Neural progenitor cell (in vitro differentiated cells): ENCODE measurements at regions not wholly inside any gene's neighbourhood (a gene's known extent, or its start where the extent isn't known, plus 50 kb on each side); places are given as distances from the start of the nearest gene placed in this dataset.

Experiments
- DNase-seq: peaks from one replicate; pipeline ENCODE4 v3.0.0-alpha.2; 2016; ENCODE audit warnings: low spot score
- H2AFZ ChIP-seq: fragments of 200-600 bp; sonication (generic); replicated peaks from 2 replicates; pipeline ENCODE4 v1.6.1; 2016; ENCODE audit warnings: antibody characterized with exemption
- H3F3A ChIP-seq: fragments of 200-600 bp; sonication (generic); 2 replicates; pipeline ENCODE4 v1.6.1; 2016; ENCODE audit warnings: antibody characterized with exemption, low read depth
- H3K27ac ChIP-seq: fragments of 200-600 bp; sonication (generic); 2 replicates; pipeline ENCODE4 v1.5.1; 2016; ENCODE audit warnings: mild to moderate bottlenecking
- H3K27me3 ChIP-seq: fragments of 200-600 bp; sonication (generic); 2 replicates; pipeline ENCODE4 v1.6.1; 2016; ENCODE audit warnings: mild to moderate bottlenecking, moderate library complexity
- H3K36me3 ChIP-seq: fragments of 200-600 bp; sonication (generic); 2 replicates; pipeline ENCODE4 v1.5.1; 2016
- H3K4me1 ChIP-seq: fragments of 200-600 bp; sonication (generic); 2 replicates; pipeline ENCODE4 v1.6.1; 2016; ENCODE audit warnings: mixed run types
- H3K4me2 ChIP-seq: fragments of 200-600 bp; sonication (generic); 2 replicates; pipeline ENCODE4 v1.6.1; 2016
- H3K4me3 ChIP-seq: fragments of 200-600 bp; sonication (generic); 2 replicates; pipeline ENCODE4 v1.5.1; 2016
- H3K79me2 ChIP-seq: fragments of 200-600 bp; sonication (generic); 2 replicates; pipeline ENCODE4 v1.6.1; 2016; ENCODE audit warnings: low read depth
- H3K9ac ChIP-seq: fragments of 200-600 bp; sonication (generic); 2 replicates; pipeline ENCODE4 v1.6.1; 2016
- H3K9me3 ChIP-seq: fragments of 200-600 bp; sonication (generic); 2 replicates; pipeline ENCODE4 v1.5.1; 2016; ENCODE audit warnings: low read depth
- H4K20me1 ChIP-seq: fragments of 200-600 bp; sonication (generic); 2 replicates; pipeline ENCODE4 v1.6.1; 2016; ENCODE audit warnings: low read depth
- H3K27ac Mint-ChIP-seq: 3 replicates; pipeline ENCODE4 v1.8.0; 2021; ENCODE audit warnings: mixed read lengths
- H3K27me3 Mint-ChIP-seq: 2 replicates; pipeline ENCODE4 v1.8.0; 2022; ENCODE audit warnings: low read depth, mild to moderate bottlenecking, inconsistent platforms, moderate library complexity, mixed read lengths; ENCODE audit not compliant: insufficient read depth
- H3K36me3 Mint-ChIP-seq: 3 replicates; pipeline ENCODE4 v1.8.0; 2021; ENCODE audit warnings: mixed read lengths
- H3K4me1 Mint-ChIP-seq: 3 replicates; pipeline ENCODE4 v1.8.0; 2021; ENCODE audit warnings: mixed read lengths
- H3K4me3 Mint-ChIP-seq: 3 replicates; pipeline ENCODE4 v1.8.0; 2021; ENCODE audit warnings: mild to moderate bottlenecking, moderate library complexity, mixed read lengths
- H3K9me3 Mint-ChIP-seq: 3 replicates; pipeline ENCODE4 v1.8.0; 2020; ENCODE audit warnings: mixed read lengths
- EZH2 ChIP-seq: fragments of 200-600 bp; sonication (generic); IDR thresholded peaks from 2 replicates; pipeline ENCODE4 v1.6.1; 2017; ENCODE audit warnings: antibody characterized with exemption, mild to moderate bottlenecking, moderate library complexity
- EZH2phosphoT487 ChIP-seq: fragments of 200-600 bp; sonication (generic); IDR thresholded peaks from 2 replicates; pipeline ENCODE4 v1.6.1; 2017; ENCODE audit warnings: antibody characterized with exemption
- TF ChIP-seq, protein P1 (sequence below): fragments of 200-600 bp; sonication (generic); IDR thresholded peaks from 2 replicates; pipeline ENCODE4 v1.5.1; 2017; ENCODE audit warnings: antibody characterized with exemption, mild to moderate bottlenecking

DNA sequence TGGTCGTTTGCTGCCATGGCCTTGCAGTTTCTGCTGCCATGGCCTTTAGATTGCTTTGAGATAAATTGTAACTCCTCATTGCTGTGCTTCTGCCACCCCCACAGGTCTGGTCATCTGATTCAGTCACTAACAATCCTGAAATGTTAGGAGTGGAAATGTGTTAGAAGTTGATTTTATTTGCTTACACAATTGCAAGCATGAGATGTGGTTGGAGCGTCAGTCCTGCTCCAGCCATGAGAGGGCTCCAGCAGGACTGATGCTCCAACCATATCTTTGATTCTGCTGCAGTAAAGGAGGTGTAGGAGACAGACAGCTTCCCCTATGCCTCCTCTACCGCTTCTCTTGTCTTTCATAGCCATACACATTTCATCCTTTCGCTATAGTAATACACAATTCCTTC is 226.8 kb upstream of the RGS6 start:
- peaks cover 14% of the 10 kb centered on the region for H3K4me1 Mint-ChIP-seq
- no peaks in the 10 kb centered on the region for H3F3A ChIP-seq
- H2AFZ ChIP-seq: no peak overlapping the region
- H3K9me3 Mint-ChIP-seq: no peaks in the 10 kb centered on the region
- no peaks in the 10 kb centered on the region for H3K36me3 ChIP-seq
- peaks cover 20% of the 10 kb centered on the region for H3K36me3 Mint-ChIP-seq
- no peaks in the 10 kb centered on the region for H3K9me3 ChIP-seq
- peaks cover 9% of the 10 kb centered on the region for H3K4me1 ChIP-seq
- no peak for DNase-seq
- no peaks in the 10 kb centered on the region for H3K79me2 ChIP-seq
- no peak for TF ChIP-seq EZH2
- TF ChIP-seq, protein P1, sequence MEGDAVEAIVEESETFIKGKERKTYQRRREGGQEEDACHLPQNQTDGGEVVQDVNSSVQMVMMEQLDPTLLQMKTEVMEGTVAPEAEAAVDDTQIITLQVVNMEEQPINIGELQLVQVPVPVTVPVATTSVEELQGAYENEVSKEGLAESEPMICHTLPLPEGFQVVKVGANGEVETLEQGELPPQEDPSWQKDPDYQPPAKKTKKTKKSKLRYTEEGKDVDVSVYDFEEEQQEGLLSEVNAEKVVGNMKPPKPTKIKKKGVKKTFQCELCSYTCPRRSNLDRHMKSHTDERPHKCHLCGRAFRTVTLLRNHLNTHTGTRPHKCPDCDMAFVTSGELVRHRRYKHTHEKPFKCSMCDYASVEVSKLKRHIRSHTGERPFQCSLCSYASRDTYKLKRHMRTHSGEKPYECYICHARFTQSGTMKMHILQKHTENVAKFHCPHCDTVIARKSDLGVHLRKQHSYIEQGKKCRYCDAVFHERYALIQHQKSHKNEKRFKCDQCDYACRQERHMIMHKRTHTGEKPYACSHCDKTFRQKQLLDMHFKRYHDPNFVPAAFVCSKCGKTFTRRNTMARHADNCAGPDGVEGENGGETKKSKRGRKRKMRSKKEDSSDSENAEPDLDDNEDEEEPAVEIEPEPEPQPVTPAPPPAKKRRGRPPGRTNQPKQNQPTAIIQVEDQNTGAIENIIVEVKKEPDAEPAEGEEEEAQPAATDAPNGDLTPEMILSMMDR: no peak
- no peak for TF ChIP-seq EZH2phosphoT487
- no peak overlapping the region for H3K27ac ChIP-seq
- H3K4me3 Mint-ChIP-seq: no peak overlapping the region
- no peak overlapping the region for H3K4me3 ChIP-seq
- H3K27me3 ChIP-seq: no peaks in the 10 kb centered on the region
- H3K27ac Mint-ChIP-seq: no peak overlapping the region
- H3K9ac ChIP-seq: no peak overlapping the region
- no peaks in the 10 kb centered on the region for H4K20me1 ChIP-seq
- no peak overlapping the region for H3K4me2 ChIP-seq
- peaks cover 3% of the 10 kb centered on the region for H3K27me3 Mint-ChIP-seq

DNA sequence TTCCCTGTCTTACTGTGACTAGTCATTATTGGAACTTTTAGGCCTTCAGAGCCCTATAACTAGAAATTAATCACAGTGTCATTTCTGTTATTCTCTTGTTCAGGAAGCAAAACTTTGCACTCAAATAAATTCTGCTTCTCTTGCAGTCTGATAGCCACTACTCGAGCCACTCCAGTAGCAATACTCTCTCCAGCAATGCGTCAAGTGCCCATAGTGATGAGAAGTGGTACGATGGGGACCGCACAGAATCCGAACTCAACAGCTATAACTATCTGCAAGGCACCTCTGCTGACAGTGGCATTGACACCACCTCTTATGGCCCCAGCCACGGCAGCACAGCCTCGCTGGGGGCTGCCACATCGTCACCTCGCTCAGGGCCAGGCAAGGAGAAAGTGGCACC is 223.2 kb upstream of the RGS6 start:
- no peaks in the 10 kb centered on the region for H3K27me3 ChIP-seq
- peaks cover 17% of the 10 kb centered on the region for H3K4me1 Mint-ChIP-seq
- no peak overlapping the region for H3K4me3 ChIP-seq
- H3K27ac ChIP-seq: no peak overlapping the region
- no peak overlapping the region for H3K27ac Mint-ChIP-seq
- H4K20me1 ChIP-seq: no peaks in the 10 kb centered on the region
- peaks cover 3% of the 10 kb centered on the region for H3K27me3 Mint-ChIP-seq
- H3K79me2 ChIP-seq: no peaks in the 10 kb centered on the region
- H3K4me2 ChIP-seq: no peak overlapping the region
- H3K9me3 Mint-ChIP-seq: no peaks in the 10 kb centered on the region
- no peaks in the 10 kb centered on the region for H3K36me3 ChIP-seq
- no peak overlapping the region for H3K9ac ChIP-seq
- peaks cover 25% of the 10 kb centered on the region for H3K36me3 Mint-ChIP-seq
- no peak overlapping the region for H2AFZ ChIP-seq
- H3K9me3 ChIP-seq: no peaks in the 10 kb centered on the region
- peaks cover 15% of the 10 kb centered on the region for H3F3A ChIP-seq
- H3K4me3 Mint-ChIP-seq: no peak overlapping the region
- peaks cover 15% of the 10 kb centered on the region for H3K4me1 ChIP-seq
- DNase-seq: no peak
- no peak for TF ChIP-seq EZH2phosphoT487
- TF ChIP-seq, protein P1: no peak
- no peak for TF ChIP-seq EZH2

DNA sequence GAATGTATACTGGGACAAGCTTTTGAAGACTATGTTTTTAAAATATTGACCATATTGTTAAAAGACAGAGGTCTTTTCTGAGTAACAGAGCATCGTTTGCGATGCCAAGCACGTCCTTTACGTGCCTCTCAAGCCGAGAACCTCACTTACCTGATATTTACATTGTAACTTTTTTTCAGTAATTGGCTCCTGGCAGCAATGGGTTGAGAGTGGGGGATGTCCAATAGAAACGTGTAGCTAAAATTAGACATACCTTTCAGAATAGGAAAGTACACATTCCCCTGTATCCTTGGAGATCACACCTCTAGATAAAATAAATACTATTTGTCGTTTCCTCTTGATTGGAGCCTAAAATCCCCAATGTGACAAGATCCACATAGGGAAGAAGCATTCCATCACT is 222.2 kb upstream of the RGS6 start:
- H3K27ac ChIP-seq: no peak overlapping the region
- no peaks in the 10 kb centered on the region for H3K27me3 ChIP-seq
- Mint-ChIP-seq H3K9me3 (no peaks in the 10 kb centered on the region), H3K27ac (no peak overlapping the region), H3K27me3 (peaks cover 3% of the 10 kb centered on the region), H3K4me1 (peaks cover 17% of the 10 kb centered on the region), H3K4me3 (no peak overlapping the region), H3K36me3 (peaks cover 25% of the 10 kb centered on the region)
- H2AFZ ChIP-seq: no peak overlapping the region
- H3K4me2 ChIP-seq: no peak overlapping the region
- H4K20me1 ChIP-seq: no peaks in the 10 kb centered on the region
- TF ChIP-seq EZH2 (no peak), EZH2phosphoT487 (no peak)
- TF ChIP-seq, protein P1: no peak
- peaks cover 15% of the 10 kb centered on the region for H3F3A ChIP-seq
- no peak overlapping the region for H3K4me3 ChIP-seq
- peaks cover 15% of the 10 kb centered on the region for H3K4me1 ChIP-seq
- H3K79me2 ChIP-seq: no peaks in the 10 kb centered on the region
- no peak overlapping the region for H3K9ac ChIP-seq
- no peaks in the 10 kb centered on the region for H3K9me3 ChIP-seq
- no peak for DNase-seq
- H3K36me3 ChIP-seq: no peaks in the 10 kb centered on the region
